GM18505 (cell line): ENCODE measurements at regions not wholly inside any gene's neighbourhood (a gene's known extent, or its start where the extent isn't known, plus 50 kb on each side); places are given as distances from the start of the nearest gene placed in this dataset.

Experiments used
- ATAC-seq: cut with Tn5 transposase; IDR thresholded peaks from one replicate; pipeline ENCODE4 v1.9.1; 2021; ENCODE audit not compliant: unreplicated experiment
- POLR2A ChIP-seq: IDR thresholded peaks from 4 replicates; pipeline ENCODE4 v1.6.1; 2011; ENCODE audit warnings: borderline replicate concordance; ENCODE audit not compliant: insufficient read depth, insufficient read length; ENCODE audit errors: extremely low read depth

DNA sequence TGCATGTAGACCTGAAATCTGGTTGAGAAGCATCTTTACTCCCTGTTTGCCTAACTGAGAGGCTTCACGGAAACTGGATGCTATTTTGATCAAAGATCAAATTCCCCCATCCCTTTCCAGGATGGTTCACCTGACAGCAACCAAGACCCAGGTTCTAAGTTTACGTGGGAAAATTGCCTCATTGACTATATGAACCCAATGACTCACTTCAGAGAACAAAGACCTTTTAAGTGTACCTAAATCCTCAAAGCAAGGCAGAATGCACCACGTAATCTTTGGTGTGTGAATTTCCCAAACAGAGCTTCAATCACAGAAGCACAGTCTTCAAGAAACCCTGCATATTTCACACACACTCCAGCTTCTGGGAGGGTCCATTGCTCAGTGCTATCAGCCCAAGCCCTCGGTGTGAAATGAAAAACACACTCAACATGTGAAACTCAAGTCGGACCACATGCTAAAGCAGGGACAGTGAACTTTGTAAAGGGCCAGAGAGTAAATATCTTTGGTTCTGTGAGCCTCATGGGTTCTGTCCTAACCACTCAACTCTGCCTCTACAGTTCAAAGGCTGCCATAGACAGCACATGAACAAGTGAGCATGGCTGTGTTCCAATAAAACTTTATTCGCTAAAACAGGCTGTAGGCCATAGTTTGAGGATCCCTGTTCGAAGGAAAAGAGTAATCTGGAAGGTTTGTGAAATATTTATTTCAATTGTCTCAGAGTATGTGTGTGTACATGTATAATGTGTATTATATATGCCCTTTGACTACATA lies 275.6 kb upstream of the FOXK1 start:
- no peak for TF ChIP-seq POLR2A

DNA sequence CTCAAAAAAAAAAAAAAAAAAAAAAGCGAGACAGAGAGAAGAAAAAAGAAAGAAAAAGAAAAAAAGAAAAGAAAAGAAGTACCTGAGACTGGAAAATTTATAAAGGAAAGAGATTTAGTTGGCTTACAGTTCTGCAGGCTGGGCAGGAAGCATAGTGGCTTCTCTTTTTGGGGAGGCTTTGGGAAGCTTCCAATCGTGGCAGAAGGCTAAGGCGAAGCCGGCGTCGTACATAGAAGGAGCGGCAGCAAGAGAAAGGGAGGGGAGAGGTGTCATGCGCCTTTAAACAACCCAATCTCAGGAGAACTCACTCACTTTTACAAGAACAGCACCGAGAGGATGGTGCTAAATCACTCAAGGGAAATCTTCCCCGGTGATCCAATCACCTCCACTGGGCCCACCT lies 272.1 kb upstream of the FOXK1 start:
- ATAC-seq: no peak
- TF ChIP-seq POLR2A: no peak

More for the DNA sequence above, 275.6 kb upstream of the FOXK1 start:
- no peak for ATAC-seq

DNA sequence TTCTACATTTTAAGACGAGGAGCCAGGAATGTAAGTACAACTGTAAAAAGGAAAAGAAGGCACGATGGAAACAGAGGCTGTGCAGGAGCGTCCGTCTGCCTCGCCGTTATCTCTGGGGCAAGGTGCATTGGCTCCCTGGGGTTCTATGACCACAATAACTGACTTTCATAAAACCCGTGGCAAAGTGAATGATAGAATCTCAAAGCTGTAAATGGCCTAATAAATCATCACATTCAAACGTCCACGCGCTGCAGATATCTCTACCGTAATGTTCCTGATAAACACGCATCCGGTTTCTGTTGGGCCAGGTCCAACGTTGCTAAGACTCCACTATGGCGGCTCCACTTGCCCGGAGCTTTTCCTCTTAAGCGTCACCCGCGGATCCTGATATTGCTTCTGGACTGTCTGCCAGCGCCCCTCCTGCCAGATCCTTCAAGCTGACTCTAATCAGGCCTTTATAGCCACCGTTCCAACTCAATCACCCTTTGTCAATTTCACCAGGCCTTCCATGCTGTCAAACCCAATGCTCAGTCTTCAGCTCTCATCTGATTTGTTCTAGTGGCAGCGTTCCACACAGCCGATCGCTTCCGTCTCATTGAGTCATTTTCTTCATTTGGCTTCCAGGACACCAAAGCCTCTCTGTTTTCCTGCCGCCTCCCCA lies 265.6 kb upstream of the FOXK1 start:
- ATAC-seq: no peak
- TF ChIP-seq POLR2A: no peak

DNA sequence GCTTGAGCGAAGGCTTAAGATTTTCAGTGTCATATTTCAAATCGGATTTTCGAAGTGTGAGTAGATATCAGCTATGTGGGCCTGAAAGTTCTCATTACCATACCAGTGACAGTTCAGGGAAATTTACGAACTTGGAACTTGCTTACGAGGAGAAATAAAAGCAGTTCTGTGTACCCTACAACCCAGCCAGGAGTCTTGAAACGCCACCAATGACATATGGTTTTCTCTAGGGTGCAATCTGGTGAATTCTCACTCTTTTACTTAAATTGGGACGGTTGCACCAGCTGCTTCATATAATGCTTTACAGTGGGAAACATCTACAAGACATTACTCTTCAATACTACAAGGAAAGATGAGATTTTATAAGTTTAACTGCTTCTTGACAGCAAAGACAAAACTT lies 253.6 kb upstream of the FOXK1 start:
- TF ChIP-seq POLR2A: no peak
- ATAC-seq: no peak

DNA sequence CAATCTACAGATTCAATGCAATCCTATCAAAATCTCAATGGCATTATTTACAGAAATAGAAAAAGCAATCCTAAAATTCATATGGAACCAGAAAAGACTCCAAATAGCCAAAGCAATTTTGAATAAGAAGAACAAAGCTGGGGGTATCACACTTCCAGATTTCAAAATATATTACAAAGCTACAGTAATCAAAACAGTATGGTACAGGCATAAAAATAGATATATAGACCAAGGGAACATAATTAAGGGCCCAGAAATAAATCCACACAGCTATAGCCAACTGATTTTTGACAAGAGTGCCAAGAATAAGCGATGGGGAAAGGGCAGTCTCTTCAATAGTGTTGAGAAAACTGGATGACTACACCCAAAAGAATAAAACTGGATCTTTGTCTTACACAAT lies 251.9 kb upstream of the FOXK1 start:
- ATAC-seq: no peak
- TF ChIP-seq POLR2A: no peak

DNA sequence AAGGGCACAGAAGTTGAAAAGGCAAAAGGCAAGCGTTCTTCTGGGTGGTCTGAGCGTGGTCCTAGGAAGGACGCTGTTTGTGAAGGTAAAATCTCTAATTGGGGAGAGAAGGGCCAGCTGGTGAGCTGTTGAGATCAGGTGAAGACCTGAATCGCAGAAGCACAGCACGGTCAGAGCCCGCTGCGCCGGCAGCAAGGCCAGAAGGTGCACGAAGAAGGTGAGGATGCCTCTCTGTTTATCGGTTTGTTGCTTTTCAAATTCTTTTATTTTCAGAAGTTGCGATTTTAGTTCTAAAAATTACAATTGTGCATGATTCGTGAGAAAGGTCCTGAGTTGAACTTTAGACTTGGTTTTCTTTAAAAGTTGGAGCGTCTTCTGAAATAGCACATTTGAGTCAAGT lies 247.8 kb upstream of the FOXK1 start:
- no peak for TF ChIP-seq POLR2A
- ATAC-seq: no peak

DNA sequence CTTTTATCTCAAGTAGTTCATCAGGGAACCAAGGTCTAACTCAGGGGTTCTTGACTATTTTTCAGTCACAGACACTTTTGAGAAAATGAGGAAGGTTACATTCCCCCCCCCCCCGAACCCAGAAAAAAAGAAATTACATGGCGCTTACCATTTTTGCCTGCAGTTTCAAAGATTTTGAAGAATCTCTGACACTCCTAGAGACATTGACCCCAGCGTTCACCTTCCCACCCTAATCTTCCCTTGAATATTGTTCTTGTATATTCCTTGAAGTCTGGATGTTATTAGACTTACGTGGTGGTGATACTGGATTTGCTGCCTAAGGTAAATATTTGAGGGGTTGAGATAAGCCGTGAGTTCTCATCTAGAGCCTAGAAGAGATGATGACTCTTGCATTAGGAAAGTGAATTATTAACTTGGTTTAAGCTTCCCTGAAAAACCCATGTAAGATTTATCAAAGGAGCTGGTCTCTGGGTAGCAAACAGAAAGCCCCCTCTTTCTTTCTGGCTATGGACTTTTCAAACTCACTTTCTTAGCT lies 245.7 kb upstream of the FOXK1 start:
- no peak for TF ChIP-seq POLR2A
- ATAC-seq: no peak

DNA sequence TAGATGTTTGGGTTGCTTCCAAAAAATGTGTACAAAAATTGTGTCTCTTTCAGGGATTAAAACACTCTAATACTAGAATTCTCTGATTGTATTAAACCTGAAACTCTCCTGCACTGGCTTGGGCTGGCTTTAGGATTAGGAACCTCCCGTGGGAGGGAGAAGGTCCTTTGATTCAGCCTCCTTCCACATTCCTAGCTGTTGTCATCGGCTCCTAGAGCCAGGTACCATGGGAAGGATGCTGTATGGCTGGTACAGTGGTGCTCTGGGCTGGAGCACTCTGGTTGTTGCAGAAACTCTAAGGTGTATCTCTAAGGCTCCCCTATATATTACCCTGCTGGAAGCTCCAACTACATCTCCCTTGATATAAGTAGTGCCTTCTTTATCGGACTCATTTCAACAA lies 245.2 kb upstream of the FOXK1 start:
- no peak for TF ChIP-seq POLR2A
- ATAC-seq: no peak

DNA sequence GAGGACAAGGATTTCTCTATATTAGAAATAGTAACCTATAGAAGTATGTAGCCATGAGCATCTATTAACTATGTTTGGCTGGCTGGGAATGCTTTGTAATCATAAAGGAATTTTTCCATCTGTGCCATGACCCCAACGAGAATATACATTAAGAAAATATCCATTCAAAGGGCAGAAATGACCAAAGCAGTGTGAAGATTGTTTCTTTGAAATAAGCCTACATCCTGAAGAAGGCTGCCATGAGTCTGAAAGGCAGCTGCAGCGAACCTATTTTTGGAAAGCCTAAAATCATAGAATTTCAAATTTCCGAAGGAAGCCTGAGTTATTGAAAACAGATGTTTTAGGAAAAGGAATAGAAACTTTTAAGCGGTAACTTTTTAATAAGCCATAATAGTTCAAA lies 244.2 kb upstream of the FOXK1 start:
- no peak for ATAC-seq

DNA sequence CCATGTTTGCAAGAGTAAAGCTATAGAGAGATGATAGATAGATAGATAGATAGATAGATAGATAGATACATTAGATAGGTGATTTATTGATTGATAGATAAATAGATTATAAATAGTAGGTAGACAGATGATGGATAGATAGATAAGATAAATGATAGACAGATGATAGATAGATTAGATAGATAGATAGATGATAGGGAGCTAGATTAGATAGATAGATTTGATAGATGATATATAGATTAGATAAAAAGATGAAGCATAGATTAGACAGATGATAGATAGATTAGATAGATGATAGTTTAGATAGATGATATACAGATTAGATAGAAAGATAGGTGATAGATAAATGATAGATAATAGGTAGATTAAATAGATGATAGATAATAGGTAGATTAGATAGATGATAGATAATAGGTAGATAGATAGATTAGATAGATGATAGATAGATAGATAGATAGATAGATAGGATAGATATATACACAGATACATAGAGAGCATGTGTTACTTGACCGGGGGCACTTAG lies 243.3 kb upstream of the FOXK1 start:
- TF ChIP-seq POLR2A: no peak
- ATAC-seq: no peak

More for the DNA sequence above, 244.2 kb upstream of the FOXK1 start:
- TF ChIP-seq POLR2A: no peak

DNA sequence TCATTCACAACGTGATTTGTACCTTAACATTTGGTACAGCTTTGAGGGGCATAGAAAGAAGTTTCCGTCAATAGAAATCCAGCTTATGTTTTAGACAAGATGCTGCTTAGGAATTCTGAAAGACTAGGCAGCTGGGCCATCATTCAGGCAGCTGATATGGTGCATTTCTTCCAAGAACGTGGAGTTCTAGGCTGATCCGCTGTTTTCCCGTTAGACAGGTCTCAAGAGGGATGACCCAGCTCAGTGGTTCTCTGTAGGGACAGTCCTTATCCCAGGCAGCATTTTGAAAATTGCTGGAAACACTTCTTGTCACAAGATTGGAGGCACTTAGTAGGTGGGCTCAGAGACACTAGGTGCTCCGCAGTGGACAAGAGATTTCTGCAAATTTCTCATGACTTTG lies 242.7 kb upstream of the FOXK1 start:
- no peak for ATAC-seq
- no peak for TF ChIP-seq POLR2A

DNA sequence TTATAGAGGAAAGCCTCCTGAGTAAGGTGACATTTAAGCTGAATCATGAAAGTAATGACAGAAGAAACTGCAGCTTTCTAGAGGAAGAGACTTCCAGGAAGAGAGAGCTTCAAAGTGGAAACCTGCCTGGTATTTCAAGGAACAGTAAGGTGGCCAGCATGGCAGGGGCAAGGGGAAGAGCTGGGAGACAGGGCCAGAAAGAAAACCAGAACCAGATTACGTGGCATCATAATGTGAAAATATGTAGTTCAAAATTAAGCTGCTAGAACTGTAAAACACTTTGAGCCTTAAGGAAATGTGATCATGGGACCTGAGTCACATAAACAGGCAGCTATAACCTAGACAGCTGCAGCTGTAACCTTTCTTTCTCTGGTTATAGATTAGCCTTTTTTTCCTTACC lies 238.0 kb upstream of the FOXK1 start:
- ATAC-seq: no peak
- no peak for TF ChIP-seq POLR2A

DNA sequence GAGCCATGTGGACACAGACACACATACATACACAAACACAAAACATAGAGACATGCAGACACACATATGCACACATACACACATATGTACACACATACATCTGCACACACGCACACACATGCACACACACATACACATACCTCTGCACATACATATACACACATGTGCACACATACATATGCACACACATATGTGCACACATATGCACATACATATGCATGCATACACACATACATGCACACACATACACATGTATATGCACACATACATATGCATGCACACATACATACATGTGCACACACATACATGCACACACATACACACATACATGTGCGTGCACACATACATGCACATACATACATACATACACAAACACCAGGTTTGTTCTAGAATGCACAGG lies 236.3 kb upstream of the FOXK1 start:
- ATAC-seq: no peak
- TF ChIP-seq POLR2A: no peak

DNA sequence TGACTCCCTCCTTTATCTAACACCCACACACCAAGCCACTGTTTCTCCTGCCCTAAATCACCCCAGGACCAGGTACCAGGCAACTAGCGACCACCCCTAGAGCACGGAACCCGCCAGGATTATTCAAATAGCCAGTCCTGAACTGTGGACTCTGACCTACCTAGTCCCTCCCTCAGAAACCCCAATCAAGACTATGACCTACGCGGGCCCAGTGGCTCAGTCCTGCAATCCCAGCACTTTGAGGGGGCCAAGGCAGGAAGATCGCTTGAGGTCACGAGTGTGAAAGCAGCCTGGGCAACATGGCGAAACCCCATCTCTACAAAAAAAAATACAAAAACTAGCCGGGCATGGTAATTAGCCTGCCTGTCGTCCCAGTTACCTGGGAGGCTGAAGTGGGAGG lies 232.8 kb upstream of the FOXK1 start:
- no peak for TF ChIP-seq POLR2A
- ATAC-seq: no peak
